ENCODE measurements at regions not wholly inside any gene's neighbourhood (a gene's known extent, or its start where the extent isn't known, plus 50 kb on each side); places are given as distances from the start of the nearest gene placed in this dataset.
"Not testable (repeated sequence)": the region's sequence is repeated elsewhere in the genome, so short reads cannot be mapped to it uniquely, and the experiment has no call there.

GRCh38 chr13:50493683-50494082 is 349.8 kb downstream of the DLEU7 start:
- Mint-ChIP-seq H3K4me1 (no peaks in the 10 kb centered on the region), H3K4me3 (no peak overlapping the region), H3K27me3 (no peaks in the 10 kb centered on the region), H3K27ac (no peak overlapping the region), H3K36me3 (no peaks in the 10 kb centered on the region), H3K9me3 (no peaks in the 10 kb centered on the region)
- no peak for ATAC-seq

DNA sequence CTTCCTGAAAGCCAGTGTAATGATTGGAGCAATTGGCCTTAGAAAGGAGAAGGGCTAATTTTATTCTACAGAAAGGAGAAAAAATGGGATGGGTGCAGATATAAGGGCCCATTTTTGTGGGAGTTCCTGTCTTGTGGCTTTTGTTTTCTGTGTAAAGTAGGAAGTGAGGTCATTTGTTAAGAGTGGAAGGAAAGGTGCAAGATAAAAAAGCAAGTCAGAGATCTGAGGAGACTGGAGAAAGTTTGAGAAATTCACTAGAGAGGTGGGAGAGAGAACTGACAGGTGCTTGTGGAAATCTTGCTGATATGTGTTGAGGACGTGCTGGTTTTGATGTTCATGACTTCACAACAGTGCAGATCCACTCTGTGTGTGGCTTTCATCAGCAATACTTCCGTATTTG is 349.4 kb downstream of the DLEU7 start:
- H3K27ac Mint-ChIP-seq: no peak overlapping the region
- no peaks in the 10 kb centered on the region for H3K4me1 Mint-ChIP-seq
- H3K4me3 Mint-ChIP-seq: no peak overlapping the region
- H3K27me3 Mint-ChIP-seq: no peaks in the 10 kb centered on the region
- no peaks in the 10 kb centered on the region for H3K9me3 Mint-ChIP-seq
- no peak for ATAC-seq
- no peaks in the 10 kb centered on the region for H3K36me3 Mint-ChIP-seq

- not testable (repeated sequence) for H3K36me3 Mint-ChIP-seq, H3K4me1 Mint-ChIP-seq, H3K27ac Mint-ChIP-seq, H3K4me3 Mint-ChIP-seq, ATAC-seq, H3K9me3 Mint-ChIP-seq, H3K27me3 Mint-ChIP-seq
Observed at GRCh38 chr13:50503212-50503611, 340.3 kb downstream of the DLEU7 start.

DNA sequence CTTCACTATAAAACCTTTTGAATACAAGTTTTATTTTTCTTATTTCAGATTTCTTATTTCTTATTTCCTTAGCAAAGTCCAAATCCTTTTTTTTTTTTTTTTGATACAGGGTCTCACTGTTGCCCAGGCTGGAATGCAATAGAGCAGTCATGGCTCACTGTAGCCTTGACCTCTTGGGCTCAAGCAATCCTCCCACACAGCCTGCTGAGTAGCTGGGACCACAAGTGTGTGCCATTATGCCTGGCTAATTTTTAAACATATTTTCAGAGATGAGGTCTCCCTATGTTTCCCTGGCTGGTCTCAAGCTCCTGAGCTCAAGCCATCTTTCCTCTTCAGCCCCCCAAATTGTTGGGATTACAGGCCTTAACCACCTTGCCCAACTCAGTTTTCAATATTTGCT is 334.3 kb downstream of the DLEU7 start:
- Mint-ChIP-seq H3K9me3 (no peaks in the 10 kb centered on the region), H3K4me1 (peaks cover 3% of the 10 kb centered on the region), H3K36me3 (no peaks in the 10 kb centered on the region), H3K27me3 (no peaks in the 10 kb centered on the region), H3K4me3 (no peak overlapping the region), H3K27ac (no peak overlapping the region)
- no peak for ATAC-seq

- H3K9me3 Mint-ChIP-seq: no peaks in the 10 kb centered on the region
- peaks cover 6% of the 10 kb centered on the region for H3K4me1 Mint-ChIP-seq
- H3K27me3 Mint-ChIP-seq: no peaks in the 10 kb centered on the region
- no peak for ATAC-seq
- H3K27ac Mint-ChIP-seq: no peak overlapping the region
- H3K36me3 Mint-ChIP-seq: no peaks in the 10 kb centered on the region
- H3K4me3 Mint-ChIP-seq: no peak overlapping the region
Observed at GRCh38 chr13:50509771-50510441, 333.6 kb downstream of the DLEU7 start.

- not testable (repeated sequence) for H3K9me3 Mint-ChIP-seq, H3K27ac Mint-ChIP-seq, H3K27me3 Mint-ChIP-seq, H3K4me3 Mint-ChIP-seq, H3K4me1 Mint-ChIP-seq, ATAC-seq, H3K36me3 Mint-ChIP-seq
Observed at GRCh38 chr13:50510885-50511545, 332.5 kb downstream of the DLEU7 start.

DNA sequence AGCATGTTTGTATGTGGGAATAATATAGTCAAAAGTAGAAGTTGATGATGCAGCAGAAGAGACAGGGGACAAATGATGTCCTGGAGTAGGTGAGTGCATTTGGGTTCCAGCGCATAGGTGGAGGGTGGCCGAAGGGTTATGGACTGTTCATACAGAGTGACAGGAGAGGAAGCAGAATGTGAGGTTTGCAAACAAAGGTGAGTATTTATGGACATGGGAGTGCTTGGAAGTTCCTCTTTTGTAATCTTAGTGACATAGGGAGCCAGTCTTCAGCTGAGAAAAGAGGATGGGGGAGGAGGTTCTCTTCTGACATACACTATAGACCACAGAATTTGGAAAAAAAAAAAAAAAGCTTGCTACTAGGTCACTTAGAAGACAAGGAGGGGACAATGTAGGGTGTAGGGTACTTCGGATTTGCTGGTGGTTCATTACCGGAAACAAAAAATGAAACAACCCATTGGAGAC is 331.6 kb downstream of the DLEU7 start:
- Mint-ChIP-seq H3K27ac (no peak overlapping the region), H3K9me3 (no peaks in the 10 kb centered on the region), H3K27me3 (no peaks in the 10 kb centered on the region), H3K4me1 (peaks cover 6% of the 10 kb centered on the region), H3K4me3 (no peak overlapping the region), H3K36me3 (no peaks in the 10 kb centered on the region)
- ATAC-seq: peak; percentile 88

DNA sequence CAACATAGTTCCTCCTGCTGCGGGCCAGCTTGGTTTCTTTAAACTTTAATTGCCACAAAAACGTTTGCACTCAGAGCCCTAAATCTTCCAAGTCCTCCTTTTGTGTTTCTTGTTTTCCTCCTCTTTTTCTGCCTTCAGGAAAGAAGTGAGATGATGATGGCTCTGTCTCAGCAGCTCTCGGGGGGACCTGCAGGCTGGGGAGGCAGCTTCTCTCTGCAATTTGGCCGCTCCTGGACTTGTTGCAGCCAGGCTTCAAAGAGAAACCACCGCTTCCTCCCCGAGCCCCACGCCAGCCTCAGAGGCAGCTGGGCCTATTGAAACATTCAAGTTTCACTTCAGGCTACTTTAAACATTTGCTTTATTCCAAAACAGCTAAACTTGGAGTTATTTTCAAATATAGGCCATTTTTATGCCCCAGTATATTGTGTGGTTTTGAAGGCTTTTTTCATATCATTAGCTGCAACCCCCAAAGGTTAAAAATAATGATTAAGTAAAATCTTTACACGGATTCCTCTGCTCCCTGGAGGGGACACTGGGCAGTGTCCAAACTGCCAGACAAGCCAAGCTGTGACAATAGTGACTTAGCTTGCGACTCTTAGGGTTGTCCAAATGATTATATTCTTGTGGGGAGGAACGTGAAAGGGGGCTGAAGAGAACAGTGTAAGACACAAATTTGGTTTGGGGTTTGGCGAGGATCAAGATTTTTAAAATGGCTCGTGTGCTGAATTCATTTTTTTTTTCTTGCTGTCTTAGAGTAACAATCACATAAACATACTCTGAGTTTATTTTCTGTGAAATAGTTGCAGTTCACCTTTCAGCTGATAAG is 330.8 kb downstream of the DLEU7 start:
- Mint-ChIP-seq H3K36me3 (no peaks in the 10 kb centered on the region), H3K27me3 (no peaks in the 10 kb centered on the region), H3K27ac (no peak overlapping the region), H3K4me3 (no peak overlapping the region), H3K4me1 (peaks cover 6% of the 10 kb centered on the region), H3K9me3 (no peaks in the 10 kb centered on the region)
- peak; percentile 95 for ATAC-seq

DNA sequence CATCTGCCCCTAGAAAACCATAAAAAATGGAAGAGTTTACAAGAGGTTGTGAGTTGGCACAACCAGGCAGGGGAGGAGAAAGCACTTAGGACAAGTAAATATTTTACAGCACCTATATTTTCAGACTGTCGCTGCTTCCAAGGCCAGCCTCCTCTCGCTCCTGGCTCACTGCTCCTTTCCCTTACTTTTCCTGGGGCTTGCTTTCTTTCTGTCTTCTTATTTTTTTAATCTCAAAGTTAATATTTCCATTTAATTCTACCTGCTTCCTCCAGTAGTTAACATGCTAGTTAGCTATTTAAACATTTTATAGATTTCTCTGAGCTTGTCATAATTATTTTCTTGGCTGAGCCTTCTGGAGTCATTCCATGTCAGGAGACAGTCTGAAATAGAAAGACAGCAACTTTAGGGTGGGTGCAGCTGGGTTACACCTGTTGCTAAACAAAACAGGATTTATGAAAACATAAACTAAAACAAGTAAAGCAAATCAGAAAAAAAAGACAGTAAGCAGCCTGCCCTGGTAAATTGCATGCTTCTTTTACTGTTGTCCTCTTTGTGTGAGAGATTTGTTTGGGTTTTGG is 330.1 kb downstream of the DLEU7 start:
- Mint-ChIP-seq H3K4me1 (peaks cover 6% of the 10 kb centered on the region), H3K4me3 (no peak overlapping the region), H3K27ac (no peak overlapping the region), H3K36me3 (no peaks in the 10 kb centered on the region), H3K27me3 (no peaks in the 10 kb centered on the region), H3K9me3 (no peaks in the 10 kb centered on the region)
- no peak for ATAC-seq

GRCh38 chr13:50514249-50514648 is 329.2 kb downstream of the DLEU7 start:
- peaks cover 6% of the 10 kb centered on the region for H3K4me1 Mint-ChIP-seq
- no peak overlapping the region for H3K27ac Mint-ChIP-seq
- H3K27me3 Mint-ChIP-seq: no peaks in the 10 kb centered on the region
- H3K36me3 Mint-ChIP-seq: no peaks in the 10 kb centered on the region
- ATAC-seq: no peak
- no peaks in the 10 kb centered on the region for H3K9me3 Mint-ChIP-seq
- H3K4me3 Mint-ChIP-seq: no peak overlapping the region

DNA sequence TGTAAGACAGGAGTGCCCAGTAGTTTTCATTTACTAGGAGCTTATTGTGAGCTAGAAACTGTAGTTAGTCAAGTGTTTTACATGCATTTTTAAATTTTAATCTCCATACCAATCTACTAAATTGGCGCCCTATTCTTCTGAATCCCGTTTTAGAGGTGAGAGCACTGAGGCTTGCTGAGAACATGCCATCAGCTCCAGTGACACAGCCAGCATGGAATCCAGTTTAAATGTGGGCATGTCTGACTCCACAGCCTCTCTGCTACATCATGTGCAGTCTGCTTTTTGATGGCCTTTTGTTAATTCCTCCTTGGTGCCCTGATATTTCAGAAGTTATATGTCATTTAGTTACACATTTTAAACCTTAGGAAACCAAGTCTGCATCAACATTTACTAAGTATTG is 325.4 kb downstream of the DLEU7 start:
- no peaks in the 10 kb centered on the region for H3K9me3 Mint-ChIP-seq
- no peaks in the 10 kb centered on the region for H3K36me3 Mint-ChIP-seq
- H3K27me3 Mint-ChIP-seq: no peaks in the 10 kb centered on the region
- ATAC-seq: no peak
- H3K4me3 Mint-ChIP-seq: no peak overlapping the region
- no peak overlapping the region for H3K27ac Mint-ChIP-seq
- peaks cover 6% of the 10 kb centered on the region for H3K4me1 Mint-ChIP-seq

- H3K36me3 Mint-ChIP-seq: no peaks in the 10 kb centered on the region
- no peak for ATAC-seq
- H3K4me3 Mint-ChIP-seq: no peak overlapping the region
- peaks cover 6% of the 10 kb centered on the region for H3K4me1 Mint-ChIP-seq
- H3K27me3 Mint-ChIP-seq: no peaks in the 10 kb centered on the region
- H3K9me3 Mint-ChIP-seq: no peaks in the 10 kb centered on the region
- H3K27ac Mint-ChIP-seq: no peak overlapping the region
Observed at GRCh38 chr13:50518781-50519201, 324.7 kb downstream of the DLEU7 start.

GRCh38 chr13:50519866-50520265 is 323.6 kb downstream of the DLEU7 start:
- Mint-ChIP-seq H3K9me3 (no peaks in the 10 kb centered on the region), H3K4me3 (no peak overlapping the region), H3K27ac (no peak overlapping the region), H3K4me1 (no peaks in the 10 kb centered on the region), H3K36me3 (no peaks in the 10 kb centered on the region), H3K27me3 (no peaks in the 10 kb centered on the region)
- no peak for ATAC-seq

- no peaks in the 10 kb centered on the region for H3K9me3 Mint-ChIP-seq
- no peaks in the 10 kb centered on the region for H3K27me3 Mint-ChIP-seq
- H3K4me1 Mint-ChIP-seq: peaks cover 3% of the 10 kb centered on the region
- no peaks in the 10 kb centered on the region for H3K36me3 Mint-ChIP-seq
- H3K27ac Mint-ChIP-seq: peak overlapping the region; percentile 31
- ATAC-seq: no peak
- H3K4me3 Mint-ChIP-seq: no peak overlapping the region
Observed at GRCh38 chr13:50521006-50521830, 322.3 kb downstream of the DLEU7 start.

GRCh38 chr13:50521831-50522149 is 321.7 kb downstream of the DLEU7 start:
- Mint-ChIP-seq H3K4me3 (no peak overlapping the region), H3K36me3 (no peaks in the 10 kb centered on the region), H3K9me3 (no peaks in the 10 kb centered on the region), H3K27ac (peak overlapping the region; percentile 31), H3K4me1 (peaks cover 8% of the 10 kb centered on the region), H3K27me3 (no peaks in the 10 kb centered on the region)
- no peak for ATAC-seq
